ENCODE measurements at regions not wholly inside any gene's neighbourhood (a gene's known extent, or its start where the extent isn't known, plus 50 kb on each side); places are given as distances from the start of the nearest gene placed in this dataset.
"Not testable (repeated sequence)": the region's sequence is repeated elsewhere in the genome, so short reads cannot be mapped to it uniquely, and the experiment has no call there.

DNA sequence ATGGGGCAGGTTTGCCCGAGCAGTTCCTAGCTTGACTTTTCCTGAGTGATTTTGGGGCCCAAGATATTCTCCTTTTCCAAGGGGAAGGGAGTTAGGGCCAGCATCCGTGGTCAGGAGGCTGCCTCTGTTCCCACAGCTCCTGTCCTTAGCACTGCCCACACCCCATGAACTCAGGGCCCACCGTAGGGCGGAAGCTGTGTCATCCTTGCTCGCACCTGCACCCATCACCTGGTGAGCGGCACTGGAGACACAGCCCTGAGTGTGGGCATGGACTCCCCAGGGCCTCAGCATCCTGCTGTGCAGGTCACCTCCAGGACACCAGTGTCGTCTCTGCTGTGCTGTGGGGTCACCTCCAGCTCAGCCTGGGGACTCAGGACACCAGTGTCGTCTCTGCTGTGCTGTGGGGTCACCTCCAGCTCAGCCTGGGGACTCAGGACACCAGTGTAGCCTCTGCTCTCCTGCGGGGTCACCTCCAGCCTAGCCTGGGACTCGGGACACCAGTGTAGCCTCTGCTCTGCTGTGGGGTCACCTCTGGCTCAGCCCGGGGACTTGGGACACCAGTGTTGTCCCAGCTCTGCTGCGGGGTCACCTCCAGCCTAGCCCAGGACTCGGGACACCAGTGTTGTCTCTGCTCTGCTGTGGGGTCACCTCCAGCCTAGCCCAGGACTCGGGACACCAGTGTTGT lies 322.9 kb downstream of the ADGRD1 start:
- no peak for DNase-seq

DNA sequence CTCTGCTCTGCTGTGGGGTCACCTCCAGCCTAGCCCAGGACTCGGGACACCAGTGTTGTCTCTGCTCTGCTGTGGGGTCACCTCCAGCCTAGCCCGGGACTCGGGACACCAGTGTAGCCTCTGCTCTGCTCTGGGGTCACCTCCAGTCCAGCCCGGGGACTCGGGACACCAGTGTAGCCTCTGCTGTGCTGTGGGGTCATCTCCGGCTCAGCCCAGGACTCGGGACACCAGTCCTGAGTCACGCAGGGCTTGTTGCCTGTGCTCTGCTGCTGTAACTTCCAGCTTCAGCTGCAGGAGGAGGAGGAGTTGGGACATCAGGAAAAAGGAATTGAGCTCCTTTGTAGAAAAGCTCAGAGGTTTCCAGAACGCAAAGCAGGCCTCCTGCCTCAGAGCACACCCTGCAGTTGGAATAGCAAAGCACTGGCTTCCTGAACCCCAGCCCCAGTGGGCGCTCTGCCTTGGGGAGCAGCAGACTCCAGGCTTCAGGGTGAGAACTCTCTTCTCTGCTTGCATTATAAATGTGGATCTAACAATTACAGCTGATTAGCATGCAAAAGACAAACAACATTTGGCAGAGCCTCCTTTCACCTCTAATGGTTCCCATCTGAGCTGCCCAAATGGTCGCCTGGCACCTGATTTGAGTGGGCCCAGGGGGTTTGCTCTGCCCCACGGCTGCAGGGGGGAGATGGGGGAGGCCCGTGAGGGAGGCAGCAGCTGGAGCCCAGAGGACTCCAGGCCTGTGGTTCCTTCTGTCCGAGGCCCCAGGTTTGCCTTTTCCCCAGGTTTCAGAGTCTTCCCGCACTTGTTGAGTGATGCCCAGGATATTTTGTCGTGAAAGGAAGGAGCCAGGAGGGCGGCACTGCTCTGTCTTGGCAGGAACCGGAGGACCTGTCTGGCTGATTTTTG lies 323.7 kb downstream of the ADGRD1 start:
- DNase-seq = not testable (repeated sequence)

DNA sequence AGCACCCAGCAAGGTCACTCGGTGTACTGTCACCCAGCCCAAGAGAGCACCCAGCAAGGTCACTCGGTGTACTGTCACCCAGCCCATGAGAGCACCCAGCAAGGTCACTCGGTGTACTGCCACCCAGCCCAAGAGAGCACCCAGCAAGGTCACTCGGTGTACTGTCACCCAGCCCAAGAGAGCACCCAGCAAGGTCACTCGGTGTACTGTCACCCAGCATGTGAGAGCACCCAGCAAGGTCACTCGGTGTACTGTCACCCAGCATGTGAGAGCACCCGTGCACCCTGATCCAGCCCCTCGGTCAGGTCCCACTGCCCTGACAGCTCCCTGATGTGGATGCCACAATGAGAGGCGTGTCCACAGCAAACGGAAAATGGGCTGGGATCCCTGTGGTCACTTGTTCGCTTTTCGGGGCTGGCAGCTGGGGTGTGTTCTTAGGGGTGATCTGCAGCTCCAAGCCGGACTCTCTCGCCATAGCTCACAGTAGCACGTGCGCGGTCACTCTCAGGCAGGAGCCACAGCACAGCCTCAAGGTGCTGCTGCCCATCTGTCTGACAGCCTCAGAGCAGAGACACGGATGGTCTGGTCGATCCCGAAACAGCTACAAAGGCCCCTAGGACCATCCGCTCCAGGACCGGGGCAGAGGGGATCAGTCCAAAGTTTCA lies 324.9 kb downstream of the ADGRD1 start:
- DNase-seq = not testable (repeated sequence)

DNA sequence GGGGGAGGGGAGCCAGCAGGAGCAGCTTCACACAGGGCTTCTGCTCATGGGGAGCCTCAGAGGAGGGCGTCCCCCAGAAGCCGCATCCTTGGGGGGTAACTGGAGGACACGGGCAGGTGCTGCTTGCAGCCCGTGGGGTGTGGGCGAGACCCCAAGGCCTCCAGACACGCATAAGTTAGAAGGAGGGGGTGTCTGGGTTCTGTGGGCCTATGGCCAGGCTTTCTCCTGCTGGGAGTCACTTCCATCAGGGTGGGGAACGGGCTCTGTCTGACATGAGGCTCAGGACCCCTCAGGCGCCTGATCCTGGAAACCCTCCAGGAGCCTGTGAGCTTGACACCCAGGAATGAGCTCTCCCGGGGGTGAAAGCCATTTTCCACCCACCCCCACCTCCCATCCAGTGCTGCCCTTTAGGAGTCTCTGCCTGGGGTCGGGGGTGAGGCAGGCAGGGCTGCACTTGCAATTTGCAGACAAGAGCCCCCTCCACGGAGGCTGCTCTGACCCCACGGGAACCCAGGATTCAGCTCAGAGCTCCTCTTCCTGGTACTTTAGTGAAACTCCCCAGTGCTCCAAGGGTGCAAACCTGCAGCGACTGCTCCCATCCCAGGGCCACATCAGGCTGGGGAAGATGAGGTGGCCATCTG lies 325.7 kb downstream of the ADGRD1 start:
- DNase-seq = no peak

DNA sequence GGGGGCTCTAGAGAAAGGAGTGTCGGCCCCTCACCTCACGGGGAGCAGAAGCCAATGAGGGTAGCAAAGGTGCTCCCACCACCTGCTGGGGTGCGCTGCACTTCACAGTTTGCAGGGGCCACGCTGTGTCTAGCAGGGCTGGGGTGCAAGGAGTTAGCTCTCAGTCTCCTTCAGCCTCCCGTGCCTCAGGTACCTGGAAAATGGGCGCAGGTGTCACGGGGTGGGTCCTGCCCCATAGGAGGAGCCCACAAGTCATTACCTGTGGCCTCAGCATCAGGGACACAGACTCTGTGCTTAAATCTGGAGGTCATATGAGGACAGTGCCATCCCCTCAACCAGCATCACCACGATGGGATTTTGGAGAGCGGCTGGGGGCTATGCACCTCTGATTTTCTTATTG lies 326.7 kb downstream of the ADGRD1 start:
- DNase-seq = no peak

DNA sequence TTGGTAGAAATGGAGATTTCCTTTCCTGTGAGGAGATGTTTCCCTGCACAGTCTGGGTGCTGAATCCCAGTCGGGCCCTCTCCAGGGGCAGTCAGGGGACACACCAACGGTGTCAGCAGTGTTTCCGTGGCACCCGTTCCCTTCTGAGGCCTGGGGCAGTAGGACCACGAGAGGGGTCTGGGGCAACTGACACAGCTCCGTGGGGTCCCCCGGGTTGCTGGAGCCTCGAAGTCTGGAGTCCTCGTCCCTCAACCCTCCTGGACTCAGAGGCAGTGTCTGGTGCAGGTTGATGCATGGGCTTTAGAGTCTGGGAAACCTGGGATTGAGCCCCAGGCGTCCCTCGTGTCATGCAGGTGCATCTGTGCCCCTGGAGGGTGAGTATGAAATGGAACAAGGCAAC lies 327.3 kb downstream of the ADGRD1 start:
- no peak for DNase-seq

DNA sequence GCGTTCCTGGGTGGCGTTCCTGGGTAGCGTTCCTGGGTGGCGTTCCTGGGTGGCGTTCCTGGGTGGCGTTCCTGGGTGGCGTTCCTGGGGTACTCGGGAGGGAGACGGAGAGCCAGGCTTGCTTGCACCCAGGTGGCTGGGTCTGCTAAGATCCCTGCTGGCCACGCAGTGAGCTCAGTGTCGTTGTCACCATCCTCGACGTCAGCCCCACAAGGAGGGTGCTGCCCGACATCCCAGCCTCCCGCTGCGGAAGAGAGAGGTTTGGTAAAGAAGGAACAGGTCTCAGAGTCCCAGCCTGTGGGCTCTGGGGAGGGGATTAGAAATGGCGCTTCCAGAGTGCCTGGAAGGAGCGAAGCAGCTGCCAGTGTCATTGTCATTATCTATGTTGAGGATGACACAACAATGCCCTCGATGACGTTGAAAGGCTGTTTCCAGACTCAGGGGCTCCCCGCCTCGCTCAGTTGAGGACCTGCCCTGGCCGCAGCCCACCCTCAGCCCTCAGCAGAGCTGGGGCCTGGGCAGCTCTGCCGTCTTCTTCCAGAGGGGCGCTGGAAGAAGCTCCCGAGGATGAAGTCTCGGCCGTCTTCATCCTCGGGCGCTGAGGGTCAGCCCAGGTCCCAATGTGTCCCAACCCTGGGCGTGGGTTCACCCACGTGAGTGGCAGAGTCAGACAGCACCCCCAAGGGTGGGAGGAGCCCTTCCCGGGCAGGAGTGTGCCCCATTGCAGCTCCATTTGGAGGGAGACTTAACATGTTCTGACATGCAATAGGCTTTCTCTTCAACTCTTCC lies 328.8 kb downstream of the ADGRD1 start:
- no peak for DNase-seq

DNA sequence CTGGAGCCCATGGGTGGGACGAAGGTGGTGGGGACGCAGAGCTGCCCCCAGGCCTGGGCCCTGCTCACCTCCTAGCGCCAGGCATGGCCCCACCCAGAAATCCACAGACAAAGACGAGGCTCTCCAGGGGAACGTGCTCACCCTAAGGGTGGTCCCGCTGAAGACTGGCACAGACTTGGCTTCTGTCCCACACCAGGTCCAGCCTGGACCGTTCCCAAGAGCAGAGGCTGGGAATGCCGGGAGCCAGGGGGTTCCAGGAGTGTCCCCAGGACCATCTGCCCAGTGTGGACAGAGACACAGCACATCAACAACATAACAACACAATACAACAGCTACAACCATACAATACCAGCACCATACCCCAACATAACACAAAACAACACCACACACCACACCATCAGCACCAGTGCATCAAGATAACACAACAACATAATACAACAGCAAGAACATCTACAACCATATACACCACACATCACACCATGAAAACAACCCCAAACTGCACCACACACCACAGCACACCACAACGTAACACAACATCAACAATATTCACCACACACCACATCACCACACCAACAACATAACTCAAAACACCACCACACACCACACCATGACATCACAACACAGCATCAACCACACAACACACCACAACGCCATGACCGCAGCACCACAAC lies 329.6 kb downstream of the ADGRD1 start:
- no peak for DNase-seq

DNA sequence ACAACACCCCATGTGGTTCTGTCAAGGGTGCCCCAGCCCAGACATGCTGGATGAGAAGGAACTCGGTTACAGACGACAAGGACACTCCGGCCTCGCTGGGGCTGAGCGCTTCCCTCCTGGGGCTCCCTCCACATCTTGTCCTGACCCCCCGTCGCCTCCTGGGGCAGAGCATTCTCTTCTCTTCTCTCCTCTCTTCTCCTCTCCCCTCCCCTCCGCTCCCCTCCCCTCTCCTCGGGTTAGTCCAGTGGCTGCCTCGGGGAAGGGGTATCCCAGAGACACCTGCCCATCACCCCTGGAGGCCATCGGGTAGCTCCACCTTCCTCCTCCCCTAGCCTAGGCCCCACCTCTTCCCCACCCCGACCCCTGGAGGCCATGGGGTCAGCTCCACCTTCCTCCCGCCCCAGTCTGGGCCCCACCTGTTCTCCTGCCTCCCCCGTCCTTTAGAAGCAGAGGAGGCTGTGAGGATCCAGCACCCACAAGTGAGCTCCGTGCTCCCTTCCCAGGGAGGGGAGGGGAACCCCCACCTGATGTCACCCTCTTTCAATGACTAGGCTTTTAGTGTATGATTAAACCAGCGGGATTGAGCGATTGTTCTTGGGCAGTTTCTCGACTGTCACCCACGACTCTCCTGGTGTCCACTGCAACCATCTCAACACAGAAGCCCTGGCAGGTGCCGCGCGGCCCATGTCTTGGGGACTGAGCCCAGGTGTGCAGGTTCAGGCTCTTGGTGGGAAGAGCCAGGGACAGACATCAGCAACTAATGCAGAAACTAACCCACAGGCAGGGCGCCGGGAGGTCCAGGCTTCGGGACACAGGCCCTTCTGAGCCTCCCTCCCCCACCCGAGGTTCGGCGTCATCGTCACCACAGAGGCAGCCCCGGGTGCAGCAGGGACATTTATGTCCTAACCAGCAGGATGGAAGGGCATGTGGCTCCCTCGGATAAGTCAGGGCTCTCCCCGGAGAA lies 330.4 kb downstream of the ADGRD1 start:
- not testable (repeated sequence) for DNase-seq

DNA sequence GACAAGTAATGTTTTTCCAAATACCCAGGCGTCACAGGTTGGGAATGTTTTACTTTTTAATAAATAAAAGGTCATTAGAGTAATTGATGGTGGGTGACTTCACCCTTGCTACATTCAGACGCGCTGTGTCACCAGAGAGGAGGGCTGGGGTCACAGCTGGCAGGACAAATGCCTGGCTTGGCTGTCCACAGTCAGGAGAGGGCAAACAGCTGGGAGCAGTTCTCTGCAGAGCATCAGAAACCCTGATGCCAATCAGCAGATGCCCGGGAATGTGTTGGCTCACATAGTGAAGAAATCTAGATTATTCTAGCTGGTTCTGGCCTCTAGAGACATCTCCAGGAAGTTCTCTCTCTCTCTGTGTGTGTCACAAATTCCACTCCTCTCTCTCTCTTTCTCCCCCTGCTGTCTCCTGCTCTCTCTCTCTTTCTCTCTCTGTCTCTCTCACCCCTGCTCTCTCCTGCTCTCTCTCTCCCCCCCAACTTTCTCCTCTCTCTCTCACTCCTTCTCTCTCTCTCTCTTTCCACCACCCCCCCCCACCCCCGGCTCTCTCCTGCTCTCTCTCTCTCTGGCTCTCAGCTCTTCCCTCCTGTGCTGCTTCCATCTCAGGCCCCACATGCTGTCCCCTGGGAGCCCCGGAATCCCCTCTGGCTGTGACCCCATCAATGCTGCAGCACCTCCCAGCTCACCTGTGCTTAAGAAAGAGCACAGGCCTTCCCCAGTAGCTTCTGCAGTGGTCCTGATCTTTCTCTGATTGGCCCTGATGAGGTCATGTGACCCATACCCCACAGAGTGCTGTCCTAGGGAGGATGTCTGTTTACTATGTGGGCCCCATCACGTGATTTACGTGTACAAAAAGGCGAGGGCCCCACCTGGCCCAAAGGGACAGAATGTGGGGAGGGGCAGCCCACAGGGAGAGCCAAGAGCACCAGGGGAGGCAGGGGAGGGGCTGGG lies 331.5 kb downstream of the ADGRD1 start:
- DNase-seq = not testable (repeated sequence)

DNA sequence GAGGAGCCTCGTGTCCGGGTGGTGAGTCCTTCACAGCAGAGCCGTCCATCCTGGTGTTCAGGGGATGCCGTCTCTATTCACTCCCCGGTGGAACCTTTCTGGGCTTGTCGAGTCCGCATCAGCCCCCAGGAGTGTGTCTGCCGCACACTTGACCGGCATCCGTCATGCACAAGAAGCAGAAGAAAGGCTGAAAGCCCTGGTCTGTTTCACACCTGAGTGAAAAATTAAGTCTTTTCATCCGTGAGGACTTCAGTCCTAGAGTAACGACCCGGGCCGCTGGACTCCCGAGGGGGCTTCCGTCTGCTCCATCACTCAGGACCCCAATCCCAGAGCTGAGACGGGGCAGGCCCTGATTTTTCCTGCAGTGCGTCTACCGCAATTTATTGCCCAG lies 332.2 kb downstream of the ADGRD1 start:
- DNase-seq = not testable (repeated sequence)

DNA sequence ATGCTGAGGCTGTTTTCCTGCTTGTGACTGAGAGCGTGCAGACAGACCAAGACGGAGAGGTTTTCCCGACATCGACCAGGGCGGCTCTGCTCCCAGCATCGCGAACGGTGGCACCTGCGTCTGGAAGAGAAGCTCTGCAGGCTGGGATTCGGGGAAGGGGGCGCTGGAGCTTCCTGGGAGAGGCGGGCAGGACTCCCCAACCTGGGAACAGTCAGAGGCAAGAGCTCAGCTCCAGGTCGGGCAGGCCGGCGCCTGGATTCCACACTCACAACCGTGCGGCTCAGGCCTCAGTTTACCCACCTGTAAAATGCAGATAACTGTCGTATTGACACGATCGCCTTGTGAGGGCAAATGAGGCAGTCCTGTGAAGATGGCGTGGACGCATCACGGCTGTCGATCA lies 332.6 kb downstream of the ADGRD1 start:
- DNase-seq = not testable (repeated sequence)

DNA sequence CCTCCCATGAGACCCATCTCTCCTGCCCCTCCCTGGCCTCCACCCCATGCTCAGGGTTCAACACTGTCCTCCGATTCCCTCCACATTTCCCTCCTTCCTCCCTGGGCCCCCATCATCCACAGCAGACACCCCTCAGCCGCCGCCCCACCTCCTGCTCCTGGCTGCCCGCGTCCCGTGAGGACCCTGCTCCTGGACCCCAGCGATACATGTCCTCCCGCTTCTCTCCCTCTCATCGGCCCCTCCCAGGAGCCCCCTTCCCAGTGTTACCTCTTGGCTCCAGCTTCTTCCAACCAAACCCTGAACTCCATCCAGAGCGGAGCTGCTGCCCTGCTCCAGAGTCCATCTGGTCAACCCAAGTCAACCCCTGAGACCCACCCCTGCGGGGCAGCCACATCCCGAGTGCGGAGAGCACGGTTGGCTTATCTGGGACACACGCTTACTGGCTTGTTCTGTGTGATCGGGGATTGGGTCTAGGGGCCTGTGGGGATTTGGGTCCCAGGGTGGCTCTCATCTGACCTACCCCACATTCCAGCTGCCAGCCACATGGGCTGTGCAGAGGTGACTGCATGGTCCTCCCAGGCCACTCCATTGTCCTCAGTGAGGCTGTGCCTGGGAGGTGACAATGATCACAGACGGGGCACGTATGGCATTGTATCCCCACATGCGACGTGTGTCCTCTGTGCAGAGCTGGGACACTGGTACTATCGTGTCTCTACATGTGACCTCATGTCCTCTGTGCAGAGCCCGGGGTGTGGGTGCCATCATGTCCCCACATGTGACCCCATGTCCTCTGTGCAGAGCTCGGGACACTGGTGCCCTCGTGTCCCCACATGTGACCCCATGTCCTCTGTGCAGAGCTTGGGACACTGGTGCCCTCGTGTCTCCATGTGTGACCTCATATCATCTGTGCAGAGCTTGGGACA lies 333.6 kb downstream of the ADGRD1 start:
- DNase-seq = no peak

DNA sequence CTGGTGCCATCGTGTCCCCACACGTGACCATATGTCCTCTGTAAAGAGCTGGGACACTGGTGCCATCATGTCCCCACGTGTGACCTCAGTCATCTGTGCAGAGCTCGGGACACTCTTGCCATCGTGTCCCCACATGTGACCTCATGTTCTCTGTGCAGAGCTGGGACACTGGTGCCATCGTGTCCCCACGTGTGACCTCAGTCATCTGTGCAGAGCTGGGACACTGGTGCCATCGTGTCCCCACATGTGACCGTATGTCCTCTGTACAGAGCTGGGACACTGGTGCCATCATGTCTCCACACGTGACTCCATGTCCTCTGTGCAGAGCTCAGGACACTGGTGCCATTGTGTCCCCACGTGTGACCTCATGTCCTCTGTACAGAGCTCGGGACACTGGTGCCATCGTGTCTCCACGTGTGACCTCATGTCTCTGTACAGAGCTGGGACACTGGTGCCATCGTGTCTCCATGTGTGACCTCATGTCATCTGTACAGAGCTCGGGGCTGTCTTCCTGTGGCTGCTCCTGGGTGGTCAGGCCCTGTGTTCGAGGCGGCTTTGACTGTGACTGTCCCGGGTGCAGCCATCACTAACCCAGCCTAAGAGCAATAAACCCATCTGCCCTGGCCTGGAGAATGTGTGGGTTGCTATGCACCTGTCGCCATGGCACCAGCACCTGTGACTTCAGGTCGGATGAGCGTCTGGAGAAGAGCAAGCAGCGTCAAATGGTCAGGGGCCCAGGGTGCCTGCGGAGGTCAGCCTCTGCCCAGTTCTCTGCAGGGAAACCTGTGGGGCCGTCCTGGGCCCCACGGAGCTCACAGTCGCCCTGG lies 334.4 kb downstream of the ADGRD1 start:
- DNase-seq = no peak

DNA sequence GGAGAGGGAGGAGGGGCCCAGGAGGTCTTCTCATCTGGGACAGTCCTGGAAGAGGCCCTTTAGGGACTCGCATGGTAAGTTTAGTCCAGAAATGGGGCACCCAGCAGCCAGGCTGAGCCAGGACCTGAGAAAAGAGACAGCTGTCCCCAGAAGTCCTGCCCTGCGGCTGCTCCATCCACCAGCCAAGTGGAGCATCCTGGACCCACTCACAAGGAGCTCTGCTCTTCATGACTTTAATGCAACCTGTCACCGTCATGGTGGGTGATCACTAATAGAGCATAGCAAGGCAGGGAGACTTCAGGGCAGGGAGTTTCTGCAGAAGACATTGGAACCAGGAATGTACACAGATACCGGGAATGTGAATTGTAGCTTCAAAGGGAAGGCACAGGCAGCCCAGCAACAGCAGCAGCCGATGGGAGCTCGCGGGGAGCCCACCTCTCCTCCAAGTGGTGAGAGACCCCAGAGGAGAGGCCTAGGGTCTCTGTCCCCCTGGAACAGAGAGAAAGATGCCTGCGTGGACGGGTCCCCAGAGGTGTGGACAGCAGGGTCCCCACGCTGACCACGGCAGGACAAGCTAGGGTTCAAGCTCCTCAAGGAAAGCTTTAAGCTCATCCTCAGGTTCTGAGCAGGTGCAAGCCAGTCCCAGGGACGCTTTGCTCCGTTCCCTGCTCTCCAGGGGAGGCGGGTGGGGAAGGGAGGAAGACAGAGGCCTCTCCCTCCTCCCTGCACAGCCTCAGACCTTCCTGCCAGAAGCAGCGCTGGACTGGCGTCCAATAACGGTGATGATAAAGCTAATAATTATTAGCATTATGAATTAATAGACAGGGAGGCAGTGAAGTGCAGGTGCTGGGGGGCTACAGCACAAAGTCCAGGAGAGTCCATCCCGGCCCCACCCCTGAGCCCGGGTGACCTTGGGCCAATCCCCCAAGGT lies 335.3 kb downstream of the ADGRD1 start:
- not testable (repeated sequence) for DNase-seq

DNA sequence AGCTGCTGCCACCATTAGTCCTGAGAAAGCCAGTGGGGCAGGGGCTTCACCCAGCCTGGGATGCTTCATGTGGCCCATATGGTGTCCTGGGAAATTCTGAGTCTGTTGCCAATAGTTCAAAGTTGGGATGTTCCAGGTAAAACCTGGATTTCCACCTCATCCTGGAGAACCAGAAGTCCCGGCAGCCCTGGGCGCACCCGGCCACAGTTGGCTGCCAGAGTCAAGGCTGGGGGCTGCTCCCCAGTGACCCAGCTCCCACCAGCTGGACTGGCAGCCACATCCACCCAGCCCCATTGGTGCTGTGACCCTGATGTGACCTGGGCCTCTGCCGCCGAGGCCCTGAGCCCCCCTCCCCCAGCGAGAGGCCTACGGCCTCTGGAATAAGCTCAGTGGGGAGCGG lies 336.1 kb downstream of the ADGRD1 start:
- DNase-seq = not testable (repeated sequence)

Data from stimulated activated CD4-positive, alpha-beta T cell treated with anti-CD3 and anti-CD28 coated beads, Interleukin-1b, Interleukin-23, amount 100 ng/mL, for 48 hours (primary cell).